ENCODE measurements at regions not wholly inside any gene's neighbourhood (a gene's known extent, or its start where the extent isn't known, plus 50 kb on each side); places are given as distances from the start of the nearest gene placed in this dataset.

DNA sequence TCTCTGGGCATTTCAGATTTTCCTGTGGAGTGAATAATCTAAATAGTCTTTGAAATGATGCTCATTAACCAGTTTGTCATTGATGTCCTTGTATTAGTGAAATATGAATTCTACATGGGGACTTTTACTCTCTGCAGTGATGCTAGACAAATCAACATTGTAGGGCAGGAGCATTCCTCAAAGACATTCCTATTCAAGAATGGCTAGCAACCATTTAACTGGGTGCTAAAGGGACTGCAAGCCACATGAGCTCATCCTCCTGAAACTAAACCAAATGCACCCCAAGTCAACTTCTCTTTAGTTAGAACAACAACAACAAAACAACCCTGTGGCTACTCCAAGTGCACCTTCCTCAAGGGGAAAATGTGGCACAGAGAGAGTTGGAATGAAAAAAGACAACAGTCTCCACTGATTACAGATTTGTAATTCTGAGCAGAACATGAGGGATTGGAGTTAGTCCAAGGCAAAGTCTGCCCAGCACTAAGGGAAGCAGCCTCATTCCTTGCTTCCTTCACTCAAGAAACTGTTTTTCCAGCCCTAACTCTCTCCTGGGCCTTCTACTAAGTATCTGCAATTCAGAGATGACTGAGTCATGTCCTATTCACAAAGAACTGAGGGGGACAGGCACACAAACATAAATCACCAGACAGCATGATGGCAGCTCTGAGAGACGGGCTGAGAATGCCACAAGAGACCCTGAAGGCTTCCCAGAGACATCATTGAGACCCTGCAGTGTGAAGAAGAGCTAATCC lies 82.0 kb upstream of the WWC1 start (continued):
- no peak for TF ChIP-seq JUND (IDR thresholded peaks at IDR 0.05)
- no peak for TF ChIP-seq HNF4A (conservative IDR thresholded peaks at IDR 0.05)
- no peak for TF ChIP-seq EGR1 (IDR thresholded peaks at IDR 0.05; ENCODE audit: low read depth in 2 of 2)
- no peak for TF ChIP-seq RAD21 (IDR thresholded peaks at IDR 0.05)
- TF ChIP-seq, protein P1, sequence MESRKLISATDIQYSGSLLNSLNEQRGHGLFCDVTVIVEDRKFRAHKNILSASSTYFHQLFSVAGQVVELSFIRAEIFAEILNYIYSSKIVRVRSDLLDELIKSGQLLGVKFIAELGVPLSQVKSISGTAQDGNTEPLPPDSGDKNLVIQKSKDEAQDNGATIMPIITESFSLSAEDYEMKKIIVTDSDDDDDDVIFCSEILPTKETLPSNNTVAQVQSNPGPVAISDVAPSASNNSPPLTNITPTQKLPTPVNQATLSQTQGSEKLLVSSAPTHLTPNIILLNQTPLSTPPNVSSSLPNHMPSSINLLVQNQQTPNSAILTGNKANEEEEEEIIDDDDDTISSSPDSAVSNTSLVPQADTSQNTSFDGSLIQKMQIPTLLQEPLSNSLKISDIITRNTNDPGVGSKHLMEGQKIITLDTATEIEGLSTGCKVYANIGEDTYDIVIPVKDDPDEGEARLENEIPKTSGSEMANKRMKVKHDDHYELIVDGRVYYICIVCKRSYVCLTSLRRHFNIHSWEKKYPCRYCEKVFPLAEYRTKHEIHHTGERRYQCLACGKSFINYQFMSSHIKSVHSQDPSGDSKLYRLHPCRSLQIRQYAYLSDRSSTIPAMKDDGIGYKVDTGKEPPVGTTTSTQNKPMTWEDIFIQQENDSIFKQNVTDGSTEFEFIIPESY (IDR thresholded peaks at IDR 0.05), result no peak
- TF ChIP-seq SP1 (IDR thresholded peaks at IDR 0.05), result no peak
- TF ChIP-seq, protein P2, sequence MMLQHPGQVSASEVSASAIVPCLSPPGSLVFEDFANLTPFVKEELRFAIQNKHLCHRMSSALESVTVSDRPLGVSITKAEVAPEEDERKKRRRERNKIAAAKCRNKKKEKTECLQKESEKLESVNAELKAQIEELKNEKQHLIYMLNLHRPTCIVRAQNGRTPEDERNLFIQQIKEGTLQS (IDR thresholded peaks at IDR 0.05), result no peak
- TF ChIP-seq RXRA (IDR thresholded peaks at IDR 0.05), result no peak

DNA sequence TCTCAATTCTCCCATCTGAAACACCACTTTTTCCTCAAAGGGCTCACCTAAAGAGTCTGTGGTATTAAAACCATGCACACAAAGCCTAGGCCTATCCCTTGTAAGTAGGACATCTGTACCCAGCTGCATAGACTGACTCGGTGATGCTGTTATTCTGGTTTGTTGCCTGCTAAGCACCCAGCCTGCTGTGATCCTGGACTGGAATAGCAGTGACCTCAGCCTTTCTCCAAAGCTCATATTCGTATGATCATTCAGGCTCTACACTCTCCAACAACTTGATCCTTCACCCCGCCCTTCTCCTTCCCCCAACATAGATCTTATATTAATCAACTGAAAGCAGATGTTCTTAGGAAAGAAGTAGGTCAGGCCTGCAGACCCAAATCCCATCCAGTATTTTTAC lies 81.4 kb upstream of the WWC1 start:
- 92% methylated on average over 3 of the region's 3 CpGs for WGBS

More for the DNA sequence above, 81.4 kb upstream of the WWC1 start:
- DNase-seq (ENCODE audit: low spot score), result no peak
- TF ChIP-seq, protein P1 (IDR thresholded peaks at IDR 0.05), result no peak
- TF ChIP-seq RXRA (IDR thresholded peaks at IDR 0.05) (no peak), RAD21 (IDR thresholded peaks at IDR 0.05) (no peak), SP1 (IDR thresholded peaks at IDR 0.05) (no peak), EGR1 (IDR thresholded peaks at IDR 0.05; ENCODE audit: low read depth in 2 of 2) (no peak), HNF4A (conservative IDR thresholded peaks at IDR 0.05) (no peak), GABPA (IDR thresholded peaks at IDR 0.05 in 1 of 2, conservative IDR thresholded peaks at IDR 0.05 in 1 of 2) (no peak), FOXA1 (IDR thresholded peaks at IDR 0.05) (no peak), HNF4G (IDR thresholded peaks at IDR 0.05) (no peak), YY1 (IDR thresholded peaks at IDR 0.05) (no peak)
- TF ChIP-seq, protein P3, sequence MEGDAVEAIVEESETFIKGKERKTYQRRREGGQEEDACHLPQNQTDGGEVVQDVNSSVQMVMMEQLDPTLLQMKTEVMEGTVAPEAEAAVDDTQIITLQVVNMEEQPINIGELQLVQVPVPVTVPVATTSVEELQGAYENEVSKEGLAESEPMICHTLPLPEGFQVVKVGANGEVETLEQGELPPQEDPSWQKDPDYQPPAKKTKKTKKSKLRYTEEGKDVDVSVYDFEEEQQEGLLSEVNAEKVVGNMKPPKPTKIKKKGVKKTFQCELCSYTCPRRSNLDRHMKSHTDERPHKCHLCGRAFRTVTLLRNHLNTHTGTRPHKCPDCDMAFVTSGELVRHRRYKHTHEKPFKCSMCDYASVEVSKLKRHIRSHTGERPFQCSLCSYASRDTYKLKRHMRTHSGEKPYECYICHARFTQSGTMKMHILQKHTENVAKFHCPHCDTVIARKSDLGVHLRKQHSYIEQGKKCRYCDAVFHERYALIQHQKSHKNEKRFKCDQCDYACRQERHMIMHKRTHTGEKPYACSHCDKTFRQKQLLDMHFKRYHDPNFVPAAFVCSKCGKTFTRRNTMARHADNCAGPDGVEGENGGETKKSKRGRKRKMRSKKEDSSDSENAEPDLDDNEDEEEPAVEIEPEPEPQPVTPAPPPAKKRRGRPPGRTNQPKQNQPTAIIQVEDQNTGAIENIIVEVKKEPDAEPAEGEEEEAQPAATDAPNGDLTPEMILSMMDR (IDR thresholded peaks at IDR 0.05; ENCODE audit: low read depth, low read length, missing input control), result no peak
- TF ChIP-seq, protein P4, sequence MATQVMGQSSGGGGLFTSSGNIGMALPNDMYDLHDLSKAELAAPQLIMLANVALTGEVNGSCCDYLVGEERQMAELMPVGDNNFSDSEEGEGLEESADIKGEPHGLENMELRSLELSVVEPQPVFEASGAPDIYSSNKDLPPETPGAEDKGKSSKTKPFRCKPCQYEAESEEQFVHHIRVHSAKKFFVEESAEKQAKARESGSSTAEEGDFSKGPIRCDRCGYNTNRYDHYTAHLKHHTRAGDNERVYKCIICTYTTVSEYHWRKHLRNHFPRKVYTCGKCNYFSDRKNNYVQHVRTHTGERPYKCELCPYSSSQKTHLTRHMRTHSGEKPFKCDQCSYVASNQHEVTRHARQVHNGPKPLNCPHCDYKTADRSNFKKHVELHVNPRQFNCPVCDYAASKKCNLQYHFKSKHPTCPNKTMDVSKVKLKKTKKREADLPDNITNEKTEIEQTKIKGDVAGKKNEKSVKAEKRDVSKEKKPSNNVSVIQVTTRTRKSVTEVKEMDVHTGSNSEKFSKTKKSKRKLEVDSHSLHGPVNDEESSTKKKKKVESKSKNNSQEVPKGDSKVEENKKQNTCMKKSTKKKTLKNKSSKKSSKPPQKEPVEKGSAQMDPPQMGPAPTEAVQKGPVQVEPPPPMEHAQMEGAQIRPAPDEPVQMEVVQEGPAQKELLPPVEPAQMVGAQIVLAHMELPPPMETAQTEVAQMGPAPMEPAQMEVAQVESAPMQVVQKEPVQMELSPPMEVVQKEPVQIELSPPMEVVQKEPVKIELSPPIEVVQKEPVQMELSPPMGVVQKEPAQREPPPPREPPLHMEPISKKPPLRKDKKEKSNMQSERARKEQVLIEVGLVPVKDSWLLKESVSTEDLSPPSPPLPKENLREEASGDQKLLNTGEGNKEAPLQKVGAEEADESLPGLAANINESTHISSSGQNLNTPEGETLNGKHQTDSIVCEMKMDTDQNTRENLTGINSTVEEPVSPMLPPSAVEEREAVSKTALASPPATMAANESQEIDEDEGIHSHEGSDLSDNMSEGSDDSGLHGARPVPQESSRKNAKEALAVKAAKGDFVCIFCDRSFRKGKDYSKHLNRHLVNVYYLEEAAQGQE (IDR thresholded peaks at IDR 0.05), result no peak
- TF ChIP-seq, protein P5, sequence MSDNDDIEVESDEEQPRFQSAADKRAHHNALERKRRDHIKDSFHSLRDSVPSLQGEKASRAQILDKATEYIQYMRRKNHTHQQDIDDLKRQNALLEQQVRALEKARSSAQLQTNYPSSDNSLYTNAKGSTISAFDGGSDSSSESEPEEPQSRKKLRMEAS (IDR thresholded peaks at IDR 0.05), result no peak
- Histone ChIP-seq H3K27ac (ENCODE audit: low read depth in 1 of 2, low read length in 2 of 2) (no peak overlapping the region), H3K4me3 (ENCODE audit: low read depth in 1 of 3, low read length in 3 of 3) (no peak overlapping the region), H3K27me3 (ENCODE audit: control insufficient read depth in 4 of 4, insufficient read depth in 4 of 4, low read length in 3 of 4) (no peaks in the 10 kb centered on the region), H3K9me3 (ENCODE audit: control insufficient read depth in 4 of 4, low read length in 3 of 4) (no peaks in the 10 kb centered on the region), H3K36me3 (ENCODE audit: control insufficient read depth in 4 of 4, insufficient read depth in 3 of 4, low read depth in 1 of 4, low read length in 3 of 4) (no peaks in the 10 kb centered on the region), H3K9ac (ENCODE audit: low read depth in 1 of 2, low read length in 2 of 2) (no peak overlapping the region), H3K4me1 (ENCODE audit: control insufficient read depth in 4 of 4, insufficient read depth in 4 of 4, low read length in 3 of 4) (no peaks in the 10 kb centered on the region)

All from liver (tissue), 8 donors.